ENCODE measurements at regions not wholly inside any gene's neighbourhood (a gene's known extent, or its start where the extent isn't known, plus 50 kb on each side); places are given as distances from the start of the nearest gene placed in this dataset.

DNA sequence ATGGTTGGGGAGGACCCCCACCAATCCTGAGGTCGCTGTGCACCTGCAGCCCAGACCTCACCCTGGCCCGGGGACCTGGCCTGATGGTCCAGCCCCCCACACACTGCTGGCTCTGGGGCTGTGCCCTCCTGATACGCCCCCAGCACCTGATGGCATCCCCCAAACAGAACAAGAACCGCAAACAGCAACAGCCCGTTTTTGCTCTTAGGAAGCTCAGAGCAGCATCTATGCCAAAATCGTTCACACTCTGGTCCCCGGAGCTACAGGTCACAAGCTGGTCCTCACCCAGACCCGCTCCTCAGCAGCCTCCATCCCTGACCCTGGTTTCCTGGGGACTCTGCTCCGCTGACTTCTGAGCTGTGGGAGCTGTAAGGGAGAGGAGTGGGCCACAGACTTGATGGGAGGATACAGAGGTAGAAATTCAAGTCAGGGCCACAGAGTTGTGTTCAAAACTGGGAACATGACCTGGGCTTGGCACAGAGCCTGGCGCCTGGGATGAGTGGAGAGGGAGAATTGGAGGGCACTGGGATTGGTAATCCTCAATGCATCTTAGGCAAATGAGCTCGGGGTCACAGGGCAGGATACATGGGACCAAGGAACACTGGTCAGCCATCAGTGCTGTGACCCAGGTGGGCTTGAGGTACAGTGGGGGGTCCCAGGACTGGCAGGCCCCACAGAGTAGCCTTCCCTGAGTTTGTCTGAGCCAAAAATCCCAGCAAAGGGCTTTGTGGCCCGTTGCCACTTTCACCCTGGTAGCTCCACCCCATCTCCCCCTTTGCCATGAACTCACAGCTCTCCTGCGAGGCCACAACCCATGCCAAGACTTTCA is 170.9 kb upstream of the RTL1 start:
- intact Hi-C loops (cut with micrococcal nuclease) (loop anchor here (5.0 kb wide), 3 partner anchors 172 to 412 kb away; partner anchors contain the start of gene RTL1), dilution Hi-C loops (cut with MboI; ENCODE audit: extremely low pct_ligation_motif_present, low sequenced_read_pairs) (no loop called here)
- H3K79me2 ChIP-seq (ENCODE audit: control insufficient read depth, insufficient read depth, low read length): no peaks in the 10 kb centered on the region
- no peak overlapping the region for H3K4me2 ChIP-seq (ENCODE audit: insufficient read depth, low read length)
- H3K9ac ChIP-seq (replicated peaks; ENCODE audit: extremely low read depth, insufficient read depth, low read length): no peak overlapping the region
- no peak overlapping the region for H3K4me3 ChIP-seq (replicated peaks in 1 of 3; ENCODE audit: insufficient read depth in 1 of 3, low read depth in 1 of 3, low read length in 3 of 3)
- H3K9me3 ChIP-seq (replicated peaks; ENCODE audit: control insufficient read depth, insufficient read depth, low read length): no peaks in the 10 kb centered on the region
- CTCF ChIA-PET: interaction anchor here (1.0 to 1.8 kb wide), 5 partner anchors 18 to 161 kb away, joined by 3 to 8 read pairs (median 3); no protein-coding TSS in a partner anchor
- no peaks in the 10 kb centered on the region for H3K9me1 ChIP-seq (replicated peaks; ENCODE audit: control insufficient read depth, extremely low read depth, insufficient read depth, low read length)
- DNase-seq (ENCODE audit: low read depth, low spot score): no peak
- TF ChIP-seq FOS (IDR thresholded peaks at IDR 0.05; ENCODE audit: borderline replicate concordance, insufficient read depth, low read length) (no peak), EZH2 (IDR thresholded peaks at IDR 0.05; ENCODE audit: borderline replicate concordance, low read depth, low read length, severe bottlenecking) (no peak), POLR2AphosphoS5 (IDR thresholded peaks at IDR 0.05; ENCODE audit: insufficient read depth, low read depth, low read length) (no peak), JUN (IDR thresholded peaks at IDR 0.05; ENCODE audit: borderline replicate concordance, insufficient read depth, insufficient read length, low read depth) (no peak), POLR2A (IDR thresholded peaks at IDR 0.05; ENCODE audit: low read depth, low read length) (no peak), MYC (IDR thresholded peaks at IDR 0.05; ENCODE audit: low read depth, low read length) (no peak), GATA2 (IDR thresholded peaks at IDR 0.05; ENCODE audit: insufficient read depth, insufficient read length, low read depth, low read length) (no peak)
- TF ChIP-seq, protein P1, sequence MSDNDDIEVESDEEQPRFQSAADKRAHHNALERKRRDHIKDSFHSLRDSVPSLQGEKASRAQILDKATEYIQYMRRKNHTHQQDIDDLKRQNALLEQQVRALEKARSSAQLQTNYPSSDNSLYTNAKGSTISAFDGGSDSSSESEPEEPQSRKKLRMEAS (IDR thresholded peaks at IDR 0.05; ENCODE audit: insufficient read depth, insufficient read length): no peak
- TF ChIP-seq, protein P2, sequence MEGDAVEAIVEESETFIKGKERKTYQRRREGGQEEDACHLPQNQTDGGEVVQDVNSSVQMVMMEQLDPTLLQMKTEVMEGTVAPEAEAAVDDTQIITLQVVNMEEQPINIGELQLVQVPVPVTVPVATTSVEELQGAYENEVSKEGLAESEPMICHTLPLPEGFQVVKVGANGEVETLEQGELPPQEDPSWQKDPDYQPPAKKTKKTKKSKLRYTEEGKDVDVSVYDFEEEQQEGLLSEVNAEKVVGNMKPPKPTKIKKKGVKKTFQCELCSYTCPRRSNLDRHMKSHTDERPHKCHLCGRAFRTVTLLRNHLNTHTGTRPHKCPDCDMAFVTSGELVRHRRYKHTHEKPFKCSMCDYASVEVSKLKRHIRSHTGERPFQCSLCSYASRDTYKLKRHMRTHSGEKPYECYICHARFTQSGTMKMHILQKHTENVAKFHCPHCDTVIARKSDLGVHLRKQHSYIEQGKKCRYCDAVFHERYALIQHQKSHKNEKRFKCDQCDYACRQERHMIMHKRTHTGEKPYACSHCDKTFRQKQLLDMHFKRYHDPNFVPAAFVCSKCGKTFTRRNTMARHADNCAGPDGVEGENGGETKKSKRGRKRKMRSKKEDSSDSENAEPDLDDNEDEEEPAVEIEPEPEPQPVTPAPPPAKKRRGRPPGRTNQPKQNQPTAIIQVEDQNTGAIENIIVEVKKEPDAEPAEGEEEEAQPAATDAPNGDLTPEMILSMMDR (IDR thresholded peaks at IDR 0.05; ENCODE audit: extremely low read depth in 1 of 2, insufficient read depth in 1 of 2, low read depth in 1 of 2, low read length in 2 of 2): no peak
- no peaks in the 10 kb centered on the region for H3K27me3 ChIP-seq (ENCODE audit: control insufficient read depth in 2 of 2, insufficient read depth in 2 of 2, low read length in 2 of 2)
- no TSS peak for BruUV-seq (replicated peaks)
- FAIRE-seq: peak; percentile 54
- no peaks in the 10 kb centered on the region for H4K20me1 ChIP-seq (replicated peaks; ENCODE audit: control insufficient read depth, extremely low read depth, insufficient read depth, low read length)
- peaks cover 0 to 2% of the 10 kb centered on the region in 2 experiments for H3K36me3 ChIP-seq (ENCODE audit: control insufficient read depth in 2 of 2, extremely low read depth in 1 of 2, insufficient read depth in 2 of 2, low read length in 2 of 2)
- peaks cover 36% of the 10 kb centered on the region for H3K4me1 ChIP-seq (ENCODE audit: control insufficient read depth, extremely low read depth, insufficient read depth, low read length)
- H2AFZ ChIP-seq (ENCODE audit: low read depth, low read length): no peak overlapping the region
- POLR2A ChIA-PET: no interaction called here
- H3K27ac ChIP-seq (ENCODE audit: insufficient read depth, low read depth, low read length): peak overlapping the region; percentile 78

All from endothelial cell of umbilical vein (primary cell).